GM18498 (cell line): ENCODE measurements at regions not wholly inside any gene's neighbourhood (a gene's known extent, or its start where the extent isn't known, plus 50 kb on each side); places are given as distances from the start of the nearest gene placed in this dataset.
A peak's percentile ranks its signal among the peaks of the same experiment; 100 is the strongest.
"Not testable (repeated sequence)": the region's sequence is repeated elsewhere in the genome, so short reads cannot be mapped to it uniquely, and the experiment has no call there.

Experiments used
- ATAC-seq: cut with Tn5 transposase; IDR thresholded peaks from one replicate; pipeline ENCODE4 v1.9.1; 2021; ENCODE audit warnings: mild to moderate bottlenecking, moderate library complexity; ENCODE audit not compliant: unreplicated experiment

- no peak for ATAC-seq
These were observed 66.1 kb downstream of the GADD45G start for GRCh38 chr9:89670801-89671434.

GRCh38 chr9:89674667-89675057 lies 69.8 kb downstream of the GADD45G start:
- no peak for ATAC-seq

- no peak for ATAC-seq
These were observed 70.4 kb downstream of the GADD45G start for GRCh38 chr9:89675058-89675742.

- ATAC-seq, result no peak
These were observed 71.5 kb downstream of the GADD45G start for GRCh38 chr9:89676281-89676680.

GRCh38 chr9:89677702-89678395 lies 73.0 kb downstream of the GADD45G start:
- ATAC-seq, result no peak

GRCh38 chr9:89678396-89679015 lies 73.7 kb downstream of the GADD45G start:
- no peak for ATAC-seq

GRCh38 chr9:89679016-89679415 lies 74.2 kb downstream of the GADD45G start:
- ATAC-seq, result no peak

GRCh38 chr9:89679581-89679980 lies 74.8 kb downstream of the GADD45G start:
- ATAC-seq, result no peak

GRCh38 chr9:89680547-89681467 lies 76.0 kb downstream of the GADD45G start:
- ATAC-seq, result no peak

GRCh38 chr9:89681468-89681859 lies 76.7 kb downstream of the GADD45G start:
- not testable (repeated sequence) for ATAC-seq

- no peak for ATAC-seq
These were observed 78.8 kb downstream of the GADD45G start for GRCh38 chr9:89683626-89684025.

GRCh38 chr9:89684218-89684617 lies 79.4 kb downstream of the GADD45G start:
- ATAC-seq, result no peak

- ATAC-seq, result no peak
These were observed 80.3 kb downstream of the GADD45G start for GRCh38 chr9:89684912-89685636.

- no peak for ATAC-seq
These were observed 80.9 kb downstream of the GADD45G start for GRCh38 chr9:89685698-89686097.

GRCh38 chr9:89686126-89686525 lies 81.3 kb downstream of the GADD45G start:
- no peak for ATAC-seq

- ATAC-seq, result no peak
These were observed 81.8 kb downstream of the GADD45G start for GRCh38 chr9:89686621-89687020.

GRCh38 chr9:89687188-89687587 lies 82.4 kb downstream of the GADD45G start:
- ATAC-seq, result no peak

GRCh38 chr9:89687848-89688247 lies 83.0 kb downstream of the GADD45G start:
- ATAC-seq, result no peak

- not testable (repeated sequence) for ATAC-seq
These were observed 84.5 kb downstream of the GADD45G start for GRCh38 chr9:89689321-89689720.

GRCh38 chr9:89690334-89690912 lies 85.6 kb downstream of the GADD45G start:
- ATAC-seq, result peak; percentile 92
